ENCODE measurements at regions not wholly inside any gene's neighbourhood (a gene's known extent, or its start where the extent isn't known, plus 50 kb on each side); places are given as distances from the start of the nearest gene placed in this dataset.
"Not testable (repeated sequence)": the region's sequence is repeated elsewhere in the genome, so short reads cannot be mapped to it uniquely, and the experiment has no call there.

DNA sequence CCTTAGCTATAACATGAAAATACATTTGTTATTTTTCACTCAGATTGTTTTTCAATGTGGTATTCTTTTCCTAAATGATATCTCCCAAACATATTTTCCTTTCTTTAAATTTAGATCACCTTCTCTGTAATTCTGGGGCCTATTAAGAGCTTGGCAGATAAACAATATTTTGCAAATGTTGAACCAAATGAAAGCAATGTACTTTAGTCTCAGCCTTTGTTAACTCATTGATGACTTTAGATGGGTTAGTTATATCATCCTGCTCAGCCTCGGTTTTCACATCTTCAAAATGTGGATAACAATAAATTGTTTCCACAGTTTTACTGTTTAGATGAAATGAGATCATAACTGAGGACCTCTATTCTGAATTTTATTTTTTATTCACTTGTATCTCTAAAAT lies 1205.2 kb downstream of the SUCLG1 start:
- TF ChIP-seq MYC (IDR thresholded peaks at IDR 0.05; ENCODE audit: borderline replicate concordance, low read length) (no peak), RCOR1 (IDR thresholded peaks at IDR 0.05; ENCODE audit: low read depth, low read length) (no peak), HOXB13 (CRISPR knock-in tag; IDR thresholded peaks at IDR 0.05; ENCODE audit: low read depth) (no peak), JUN (IDR thresholded peaks at IDR 0.05) (no peak), RFX5 (IDR thresholded peaks at IDR 0.05) (no peak), KDM1A (IDR thresholded peaks at IDR 0.05; ENCODE audit: low read depth) (no peak), EHF (CRISPR knock-in tag; IDR thresholded peaks at IDR 0.05) (no peak), POLR2AphosphoS2 (conservative IDR thresholded peaks at IDR 0.05; ENCODE audit: low read length) (no peak), MAFK (IDR thresholded peaks at IDR 0.05; ENCODE audit: partially characterized antibody) (no peak), ESRRA (IDR thresholded peaks at IDR 0.05; ENCODE audit: borderline replicate concordance, low read length) (no peak), ZSCAN20 (CRISPR knock-in tag; IDR thresholded peaks at IDR 0.05) (no peak), NPAS2 (CRISPR knock-in tag; IDR thresholded peaks at IDR 0.05; ENCODE audit: borderline replicate concordance) (no peak)
- TF ChIP-seq, protein P1, sequence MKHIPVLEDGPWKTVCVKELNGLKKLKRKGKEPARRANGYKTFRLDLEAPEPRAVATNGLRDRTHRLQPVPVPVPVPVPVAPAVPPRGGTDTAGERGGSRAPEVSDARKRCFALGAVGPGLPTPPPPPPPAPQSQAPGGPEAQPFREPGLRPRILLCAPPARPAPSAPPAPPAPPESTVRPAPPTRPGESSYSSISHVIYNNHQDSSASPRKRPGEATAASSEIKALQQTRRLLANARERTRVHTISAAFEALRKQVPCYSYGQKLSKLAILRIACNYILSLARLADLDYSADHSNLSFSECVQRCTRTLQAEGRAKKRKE (CRISPR knock-in tag; IDR thresholded peaks at IDR 0.05; ENCODE audit: low read depth) = no peak
- TF ChIP-seq, protein P2, sequence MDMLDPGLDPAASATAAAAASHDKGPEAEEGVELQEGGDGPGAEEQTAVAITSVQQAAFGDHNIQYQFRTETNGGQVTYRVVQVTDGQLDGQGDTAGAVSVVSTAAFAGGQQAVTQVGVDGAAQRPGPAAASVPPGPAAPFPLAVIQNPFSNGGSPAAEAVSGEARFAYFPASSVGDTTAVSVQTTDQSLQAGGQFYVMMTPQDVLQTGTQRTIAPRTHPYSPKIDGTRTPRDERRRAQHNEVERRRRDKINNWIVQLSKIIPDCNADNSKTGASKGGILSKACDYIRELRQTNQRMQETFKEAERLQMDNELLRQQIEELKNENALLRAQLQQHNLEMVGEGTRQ (IDR thresholded peaks at IDR 0.05) = no peak
- TF ChIP-seq, protein P3, sequence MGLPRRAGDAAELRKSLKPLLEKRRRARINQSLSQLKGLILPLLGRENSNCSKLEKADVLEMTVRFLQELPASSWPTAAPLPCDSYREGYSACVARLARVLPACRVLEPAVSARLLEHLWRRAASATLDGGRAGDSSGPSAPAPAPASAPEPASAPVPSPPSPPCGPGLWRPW (IDR thresholded peaks at IDR 0.05) = no peak
- TF ChIP-seq, protein P4, sequence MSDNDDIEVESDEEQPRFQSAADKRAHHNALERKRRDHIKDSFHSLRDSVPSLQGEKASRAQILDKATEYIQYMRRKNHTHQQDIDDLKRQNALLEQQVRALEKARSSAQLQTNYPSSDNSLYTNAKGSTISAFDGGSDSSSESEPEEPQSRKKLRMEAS (IDR thresholded peaks at IDR 0.05) = no peak
- POLR2A ChIA-PET = no interaction called here
- FAIRE-seq (no peak), DNase-seq (ENCODE audit: low read depth in 1 of 2, low spot score in 1 of 2) (no peak), ATAC-seq (no peak)
- CTCF ChIA-PET = no interaction called here
- no peaks in the 10 kb centered on the region for H3K4me1 ChIP-seq
- H3K4me2 ChIP-seq = no peak overlapping the region
- H3K27ac ChIP-seq = no peak overlapping the region
- WGBS (ENCODE audit: missing lambda C conversion rate) = 2% methylated on average over 1 of the region's 1 CpG
- peaks cover 6% of the 10 kb centered on the region; the same call in 2 of the 3 replicates for H3K9me3 ChIP-seq
- H3K4me3 ChIP-seq = no peak overlapping the region

DNA sequence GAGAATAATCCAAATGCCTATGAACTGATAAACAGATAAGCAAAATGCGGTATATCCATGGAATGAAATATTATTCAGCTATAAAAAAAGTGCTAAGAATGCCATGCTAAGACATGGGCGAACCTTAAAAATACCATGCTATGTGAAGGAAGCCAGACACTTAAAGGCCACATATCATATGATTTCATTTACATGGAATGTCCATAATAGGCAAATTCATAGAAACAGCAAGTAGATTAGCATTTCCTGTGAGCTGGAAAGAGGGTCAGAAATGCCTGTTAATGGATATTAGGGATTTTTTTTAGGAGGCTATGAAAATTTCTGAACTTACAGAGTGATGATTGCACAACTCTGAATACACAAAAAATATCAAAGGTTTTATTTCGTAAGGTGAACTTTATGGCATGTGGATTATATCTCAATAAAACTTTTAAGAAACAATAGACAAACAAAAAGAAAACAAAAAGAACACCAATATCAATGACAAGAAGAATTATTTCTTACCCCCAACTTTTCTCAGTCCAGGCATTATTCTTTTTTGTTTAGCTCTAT lies 1207.7 kb downstream of the SUCLG1 start:
- no peak for ATAC-seq
- no peak for FAIRE-seq
- ChIA-PET CTCF (no interaction called here), POLR2A (no interaction called here)
- Histone ChIP-seq H3K4me3 (no peak overlapping the region), H3K9me3 (peaks cover 5% of the 10 kb centered on the region; the same call in 1 of the 3 replicates), H3K4me1 (no peaks in the 10 kb centered on the region), H3K4me2 (no peak overlapping the region), H3K27ac (no peak overlapping the region)
- TF ChIP-seq CEBPB (IDR thresholded peaks at IDR 0.05) = no peak
- TF ChIP-seq MAFK (IDR thresholded peaks at IDR 0.05; ENCODE audit: partially characterized antibody) = no peak
- no peak for TF ChIP-seq EHF (CRISPR knock-in tag; IDR thresholded peaks at IDR 0.05)
- TF ChIP-seq, protein P5, sequence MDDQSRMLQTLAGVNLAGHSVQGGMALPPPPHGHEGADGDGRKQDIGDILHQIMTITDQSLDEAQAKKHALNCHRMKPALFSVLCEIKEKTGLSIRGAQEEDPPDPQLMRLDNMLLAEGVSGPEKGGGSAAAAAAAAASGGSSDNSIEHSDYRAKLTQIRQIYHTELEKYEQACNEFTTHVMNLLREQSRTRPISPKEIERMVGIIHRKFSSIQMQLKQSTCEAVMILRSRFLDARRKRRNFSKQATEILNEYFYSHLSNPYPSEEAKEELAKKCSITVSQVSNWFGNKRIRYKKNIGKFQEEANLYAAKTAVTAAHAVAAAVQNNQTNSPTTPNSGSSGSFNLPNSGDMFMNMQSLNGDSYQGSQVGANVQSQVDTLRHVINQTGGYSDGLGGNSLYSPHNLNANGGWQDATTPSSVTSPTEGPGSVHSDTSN (IDR thresholded peaks at IDR 0.05) = no peak
- no peak for TF ChIP-seq KDM1A (IDR thresholded peaks at IDR 0.05; ENCODE audit: low read depth)
- TF ChIP-seq EP300 (IDR thresholded peaks at IDR 0.05) = no peak
- TF ChIP-seq RAD21 (conservative IDR thresholded peaks at IDR 0.05 in 1 of 2, IDR thresholded peaks at IDR 0.05 in 1 of 2) = no peak
- TF ChIP-seq KDM5A (IDR thresholded peaks at IDR 0.05) = no peak
- no peak for TF ChIP-seq TP53 (CRISPR knock-in tag; IDR thresholded peaks at IDR 0.05)
- TF ChIP-seq RCOR1 (IDR thresholded peaks at IDR 0.05; ENCODE audit: low read depth, low read length) = no peak
- TF ChIP-seq POLR2A (IDR thresholded peaks at IDR 0.05; ENCODE audit: low read length) = no peak
- TF ChIP-seq TFCP2L1 (CRISPR knock-in tag; IDR thresholded peaks at IDR 0.05) = no peak
- no peak for TF ChIP-seq ZNF302 (CRISPR knock-in tag; IDR thresholded peaks at IDR 0.05)
- no peak for TF ChIP-seq FOSL2 (IDR thresholded peaks at IDR 0.05)
- TF ChIP-seq FOSL2 (CRISPR knock-in tag; IDR thresholded peaks at IDR 0.05) = no peak
- no peak for TF ChIP-seq JUN (IDR thresholded peaks at IDR 0.05)
- WGBS (ENCODE audit: missing lambda C conversion rate) = 25% methylated on average over 3 of the region's 3 CpGs
- no peak for DNase-seq (ENCODE audit: low read depth in 1 of 2, low spot score in 1 of 2)

DNA sequence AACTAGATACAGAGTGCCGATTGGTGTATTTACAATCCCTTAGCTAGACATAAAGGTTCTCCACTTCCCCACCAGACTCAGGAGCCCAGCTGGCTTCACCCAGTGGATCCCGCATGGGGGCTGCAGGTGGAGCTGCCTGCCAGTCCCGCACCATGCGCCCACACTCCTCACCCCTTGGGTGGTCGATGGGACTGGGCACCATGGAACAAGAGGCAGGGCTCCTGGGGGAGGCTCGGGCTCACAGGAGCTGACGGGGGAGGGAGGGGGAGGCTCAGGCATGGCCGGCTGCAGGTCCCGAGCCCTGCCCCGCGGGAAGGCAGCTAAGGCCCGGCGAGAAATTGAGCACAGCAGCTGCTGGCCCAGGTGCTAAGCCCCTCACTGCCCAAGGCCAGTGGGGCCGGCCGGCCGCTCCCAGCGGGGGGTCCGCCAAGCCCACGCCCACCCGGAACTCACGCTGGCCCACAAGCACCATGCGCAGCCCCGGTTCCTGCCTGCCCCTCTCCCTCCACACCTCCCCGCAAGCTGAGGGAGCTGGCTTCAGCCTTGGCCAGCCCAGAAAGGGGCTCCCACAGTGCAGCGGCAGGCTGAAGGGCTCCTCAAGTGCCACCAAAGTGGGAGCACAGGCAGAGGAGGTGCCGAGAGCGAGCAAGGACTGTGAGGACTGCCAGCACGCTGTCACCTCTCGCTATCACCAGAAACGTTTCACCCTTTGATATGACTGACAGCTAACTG lies 1213.1 kb downstream of the SUCLG1 start:
- WGBS (ENCODE audit: missing lambda C conversion rate) = 64% methylated on average over 18 of the region's 30 CpGs
- H3K27ac ChIP-seq; H3K4me3 ChIP-seq; CTCF ChIA-PET; H3K4me2 ChIP-seq; FAIRE-seq; ATAC-seq; H3K9me3 ChIP-seq; POLR2A ChIA-PET; H3K4me1 ChIP-seq; DNase-seq (ENCODE audit: low read depth in 1 of 2, low spot score in 1 of 2): not testable (repeated sequence)
